ENCODE measurements at regions not wholly inside any gene's neighbourhood (a gene's known extent, or its start where the extent isn't known, plus 50 kb on each side); places are given as distances from the start of the nearest gene placed in this dataset.

- TF ChIP-seq CTCF (IDR thresholded peaks at IDR 0.05) (no peak), EP300 (IDR thresholded peaks at IDR 0.05; ENCODE audit: low read depth) (no peak), POLR2A (IDR thresholded peaks at IDR 0.05) (no peak), POLR2AphosphoS5 (IDR thresholded peaks at IDR 0.05) (no peak)
Observed at GRCh38 chr1:229105109-229105508, 165.8 kb upstream of the RAB4A start.
